ENCODE measurements at regions not wholly inside any gene's neighbourhood (a gene's known extent, or its start where the extent isn't known, plus 50 kb on each side); places are given as distances from the start of the nearest gene placed in this dataset.

GRCh38 chr13:22653866-22654265 lies 526.9 kb upstream of the SGCG start:
- H4K20me1 ChIP-seq (ENCODE audit: insufficient read depth, low read length, poor library complexity, severe bottlenecking) = no peaks in the 10 kb centered on the region
- H3K9me2 ChIP-seq (replicated peaks; ENCODE audit: low read depth, low read length) = no peaks in the 10 kb centered on the region
- no peaks in the 10 kb centered on the region for H3F3A ChIP-seq (ENCODE audit: low read depth)
- H3K9me3 ChIP-seq (ENCODE audit: insufficient read depth, low read depth, low read length) = no peaks in the 10 kb centered on the region
- H3K27me3 ChIP-seq (ENCODE audit: insufficient read depth, low read length, poor library complexity, severe bottlenecking) = no peaks in the 10 kb centered on the region
- no peaks in the 10 kb centered on the region for H3K36me3 ChIP-seq (ENCODE audit: insufficient read depth, low read length)
- H3K79me2 ChIP-seq (ENCODE audit: insufficient read depth, low read length) = no peaks in the 10 kb centered on the region
- no peak overlapping the region for H2AFZ ChIP-seq (ENCODE audit: low read length)
- no peak overlapping the region for H3K4me2 ChIP-seq (ENCODE audit: low read depth, low read length, poor library complexity, severe bottlenecking)
- H3K9ac ChIP-seq (ENCODE audit: low read depth, low read length, poor library complexity, severe bottlenecking) = no peak overlapping the region
- no peak overlapping the region for H3K4me3 ChIP-seq (ENCODE audit: low read length, poor library complexity, severe bottlenecking)
- H3K4me1 ChIP-seq (ENCODE audit: insufficient read depth, low read length, poor library complexity, severe bottlenecking) = no peaks in the 10 kb centered on the region
- TF ChIP-seq CTCF (conservative IDR thresholded peaks at IDR 0.05; ENCODE audit: low read length) = no peak
- TF ChIP-seq EZH2phosphoT487 (IDR thresholded peaks at IDR 0.05; ENCODE audit: borderline replicate concordance) = no peak

GRCh38 chr13:22655106-22655852 lies 525.5 kb upstream of the SGCG start:
- no peak overlapping the region for H3K4me3 ChIP-seq (ENCODE audit: low read length, poor library complexity, severe bottlenecking)
- H3K9me2 ChIP-seq (replicated peaks; ENCODE audit: low read depth, low read length) = no peaks in the 10 kb centered on the region
- H3K79me2 ChIP-seq (ENCODE audit: insufficient read depth, low read length) = no peaks in the 10 kb centered on the region
- TF ChIP-seq EZH2phosphoT487 (IDR thresholded peaks at IDR 0.05; ENCODE audit: borderline replicate concordance) = no peak
- TF ChIP-seq CTCF (conservative IDR thresholded peaks at IDR 0.05; ENCODE audit: low read length) = no peak
- H3K9me3 ChIP-seq (ENCODE audit: insufficient read depth, low read depth, low read length) = no peaks in the 10 kb centered on the region
- no peaks in the 10 kb centered on the region for H4K20me1 ChIP-seq (ENCODE audit: insufficient read depth, low read length, poor library complexity, severe bottlenecking)
- no peak overlapping the region for H3K4me2 ChIP-seq (ENCODE audit: low read depth, low read length, poor library complexity, severe bottlenecking)
- no peak overlapping the region for H3K9ac ChIP-seq (ENCODE audit: low read depth, low read length, poor library complexity, severe bottlenecking)
- no peaks in the 10 kb centered on the region for H3K4me1 ChIP-seq (ENCODE audit: insufficient read depth, low read length, poor library complexity, severe bottlenecking)
- H3F3A ChIP-seq (ENCODE audit: low read depth) = no peaks in the 10 kb centered on the region
- H3K27me3 ChIP-seq (ENCODE audit: insufficient read depth, low read length, poor library complexity, severe bottlenecking) = no peaks in the 10 kb centered on the region
- H3K36me3 ChIP-seq (ENCODE audit: insufficient read depth, low read length) = no peaks in the 10 kb centered on the region
- H2AFZ ChIP-seq (ENCODE audit: low read length) = no peak overlapping the region

- H2AFZ ChIP-seq (ENCODE audit: low read length) = no peak overlapping the region
- no peak overlapping the region for H3K9ac ChIP-seq (ENCODE audit: low read depth, low read length, poor library complexity, severe bottlenecking)
- no peak overlapping the region for H3K4me2 ChIP-seq (ENCODE audit: low read depth, low read length, poor library complexity, severe bottlenecking)
- H3K4me3 ChIP-seq (ENCODE audit: low read length, poor library complexity, severe bottlenecking) = no peak overlapping the region
- no peaks in the 10 kb centered on the region for H3K9me3 ChIP-seq (ENCODE audit: insufficient read depth, low read depth, low read length)
- H3F3A ChIP-seq (ENCODE audit: low read depth) = no peaks in the 10 kb centered on the region
- no peaks in the 10 kb centered on the region for H3K4me1 ChIP-seq (ENCODE audit: insufficient read depth, low read length, poor library complexity, severe bottlenecking)
- H3K27me3 ChIP-seq (ENCODE audit: insufficient read depth, low read length, poor library complexity, severe bottlenecking) = no peaks in the 10 kb centered on the region
- H4K20me1 ChIP-seq (ENCODE audit: insufficient read depth, low read length, poor library complexity, severe bottlenecking) = no peaks in the 10 kb centered on the region
- TF ChIP-seq EZH2phosphoT487 (IDR thresholded peaks at IDR 0.05; ENCODE audit: borderline replicate concordance) = no peak
- no peak for TF ChIP-seq CTCF (conservative IDR thresholded peaks at IDR 0.05; ENCODE audit: low read length)
- H3K9me2 ChIP-seq (replicated peaks; ENCODE audit: low read depth, low read length) = no peaks in the 10 kb centered on the region
- H3K79me2 ChIP-seq (ENCODE audit: insufficient read depth, low read length) = no peaks in the 10 kb centered on the region
- no peaks in the 10 kb centered on the region for H3K36me3 ChIP-seq (ENCODE audit: insufficient read depth, low read length)
These were observed 518.0 kb upstream of the SGCG start for GRCh38 chr13:22662771-22663170.
